Globus pallidus (tissue), 1 donor: ENCODE measurements at regions not wholly inside any gene's neighbourhood (a gene's known extent, or its start where the extent isn't known, plus 50 kb on each side); places are given as distances from the start of the nearest gene placed in this dataset.
"Not testable (repeated sequence)": the region's sequence is repeated elsewhere in the genome, so short reads cannot be mapped to it uniquely, and the experiment has no call there.

Experiments
- DNase-seq: peaks from one replicate; pipeline ENCODE4 v3.0.0-alpha.2; 2015; ENCODE audit warnings: low spot score

- no peak for DNase-seq
These were observed 54.4 kb upstream of the GRIP1 start for GRCh38 chr12:66733321-66733720.

GRCh38 chr12:66733839-66734238, 55.0 kb upstream of the GRIP1 start:
- DNase-seq: no peak

DNA sequence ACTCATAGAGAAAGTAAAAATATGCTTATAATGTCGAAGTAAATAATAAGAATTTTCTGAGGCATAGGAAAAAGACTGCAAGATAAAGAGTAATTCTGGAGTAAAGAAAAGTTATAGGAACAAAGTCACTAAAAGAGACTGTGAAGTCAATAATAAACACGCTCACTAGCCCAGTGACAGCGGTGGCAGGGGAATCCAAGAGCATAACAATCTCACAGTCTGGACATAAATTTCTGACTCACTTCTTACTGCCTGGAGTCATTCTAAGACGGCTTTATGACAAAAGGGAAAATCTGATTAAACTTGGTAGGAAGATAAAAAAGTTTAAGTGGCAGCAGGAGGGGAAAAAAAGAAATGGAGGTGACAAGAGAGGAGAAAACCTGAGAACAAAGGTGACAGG, 56.4 kb upstream of the GRIP1 start:
- DNase-seq: no peak

DNA sequence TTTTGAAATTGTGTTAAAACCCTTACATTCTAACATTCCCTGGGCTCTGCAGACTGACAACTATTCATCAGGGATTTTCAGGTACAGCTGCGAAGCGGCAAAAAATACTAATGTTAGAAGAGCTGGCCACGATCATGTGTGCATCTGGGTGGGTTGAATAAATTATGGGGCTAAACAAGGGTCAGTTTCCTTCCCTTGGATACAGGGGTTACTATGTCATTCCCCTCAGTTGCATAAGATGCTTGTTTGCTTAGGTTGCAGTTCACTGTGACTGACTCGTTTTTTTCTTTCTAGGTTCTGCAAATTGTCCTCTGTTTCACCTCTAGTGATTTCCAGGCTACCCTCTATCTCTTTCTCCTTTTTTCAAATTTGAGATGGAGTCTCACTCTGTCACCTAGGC, 58.1 kb upstream of the GRIP1 start:
- no peak for DNase-seq

DNA sequence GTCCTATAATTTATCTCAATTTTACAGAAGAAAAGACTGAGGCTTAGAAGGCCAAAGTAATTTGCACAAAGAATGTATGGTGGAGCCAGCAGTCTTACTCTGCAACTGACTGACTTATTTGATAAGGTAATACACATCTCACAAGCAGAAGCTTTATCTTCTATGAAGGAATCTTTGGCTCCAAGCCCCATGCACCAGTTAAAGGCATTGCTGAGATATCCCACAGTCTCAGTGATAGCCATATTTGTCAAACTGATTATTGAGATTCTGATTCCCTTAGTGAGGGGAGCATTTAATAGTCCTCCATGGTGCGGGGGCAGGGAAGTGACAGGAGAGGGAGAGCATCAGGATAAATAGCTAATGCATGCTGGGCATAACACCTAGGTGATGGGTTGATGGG, 60.4 kb upstream of the GRIP1 start:
- no peak for DNase-seq

DNA sequence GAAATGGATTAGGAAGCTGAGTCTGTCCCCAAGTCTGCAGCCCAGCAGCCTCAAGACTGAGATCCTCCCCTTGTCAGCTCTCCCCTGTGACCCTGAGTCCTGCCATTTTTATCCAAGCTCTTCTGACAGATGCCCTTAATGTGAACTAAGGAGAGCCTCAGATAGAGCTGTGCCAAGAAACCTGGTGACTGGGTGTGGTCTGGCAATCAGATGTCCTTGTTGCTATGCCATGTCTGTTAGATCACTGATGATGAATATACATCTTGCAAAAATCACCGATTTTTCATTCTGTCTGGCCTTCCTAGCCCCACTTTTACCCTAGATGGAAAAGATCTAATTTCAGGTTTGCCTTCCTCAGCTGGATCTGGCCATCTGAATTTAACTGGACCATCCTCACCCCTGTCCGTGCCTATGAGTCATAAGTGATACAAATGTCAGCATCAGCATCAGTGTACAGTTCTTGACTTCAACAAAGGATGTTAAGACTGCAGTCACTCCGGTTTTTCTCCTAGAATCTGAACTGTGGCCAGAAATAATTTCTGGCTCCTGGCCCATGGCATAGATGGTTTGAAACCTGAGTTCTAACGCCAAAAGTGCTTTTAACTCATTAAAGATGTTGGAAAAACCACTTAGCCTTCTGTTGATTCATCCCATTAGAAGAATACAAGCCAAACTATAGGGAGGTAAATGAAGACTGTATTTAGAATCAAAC, 61.2 kb upstream of the GRIP1 start:
- no peak for DNase-seq

GRCh38 chr12:66740732-66741131, 61.9 kb upstream of the GRIP1 start:
- no peak for DNase-seq

DNA sequence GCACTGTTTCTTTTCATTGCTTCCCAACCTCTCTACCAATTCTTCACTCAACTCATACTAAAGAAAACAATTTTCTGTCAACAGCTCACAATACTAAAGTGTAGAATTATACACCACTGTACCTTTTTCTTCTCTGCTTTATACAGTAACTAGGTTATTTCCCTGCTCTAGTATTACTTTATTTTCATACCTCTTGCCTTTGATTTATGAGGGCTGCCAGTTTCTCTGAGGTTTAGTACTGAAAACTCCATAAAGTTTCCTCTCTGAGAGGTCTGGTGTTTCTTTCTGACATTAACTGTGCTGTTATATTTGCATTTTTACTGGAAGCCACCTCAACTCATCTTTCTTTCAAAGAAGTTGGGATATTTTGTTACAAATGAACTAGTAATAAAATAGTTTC, 63.0 kb upstream of the GRIP1 start:
- DNase-seq: no peak

GRCh38 chr12:66742508-66743367, 63.9 kb upstream of the GRIP1 start:
- DNase-seq: no peak

DNA sequence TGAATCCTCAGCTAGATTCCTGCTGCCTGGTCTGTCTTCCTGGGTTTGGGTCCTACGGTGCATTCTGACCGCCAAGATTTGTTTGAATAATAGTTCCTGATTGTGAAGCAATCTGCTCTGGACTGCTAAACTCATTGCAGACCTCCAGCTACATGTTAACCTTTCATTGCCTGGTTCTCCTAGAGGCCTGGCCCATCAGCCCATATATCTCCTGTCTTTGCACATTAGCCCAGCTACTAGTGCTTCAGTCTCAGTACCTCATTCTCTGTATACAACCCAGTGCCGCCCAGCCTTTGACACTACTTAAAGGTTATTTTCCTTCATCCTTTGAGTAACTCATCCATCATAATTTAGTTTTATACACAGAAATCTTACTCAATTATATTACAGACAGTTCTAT, 65.6 kb upstream of the GRIP1 start:
- no peak for DNase-seq

DNA sequence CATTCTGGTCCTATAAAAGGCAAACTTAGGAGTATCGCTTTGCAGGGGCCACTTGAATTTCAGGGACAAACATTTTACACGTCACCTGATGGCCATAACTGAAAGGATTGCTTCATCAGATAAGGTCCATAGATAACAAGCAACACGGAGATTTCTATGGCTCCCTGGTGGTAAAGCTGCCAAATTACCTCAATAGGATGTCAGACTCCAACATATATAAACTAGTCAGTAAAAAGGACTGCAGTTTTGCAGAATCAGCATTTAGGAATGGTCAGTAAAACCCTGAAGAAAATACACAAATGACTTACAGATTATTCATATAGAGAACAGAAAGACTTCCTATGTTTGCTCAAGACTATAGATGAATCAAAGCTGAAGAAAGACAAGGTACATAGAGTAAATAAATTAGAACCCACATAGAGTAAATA, 66.1 kb upstream of the GRIP1 start:
- DNase-seq: no peak

DNA sequence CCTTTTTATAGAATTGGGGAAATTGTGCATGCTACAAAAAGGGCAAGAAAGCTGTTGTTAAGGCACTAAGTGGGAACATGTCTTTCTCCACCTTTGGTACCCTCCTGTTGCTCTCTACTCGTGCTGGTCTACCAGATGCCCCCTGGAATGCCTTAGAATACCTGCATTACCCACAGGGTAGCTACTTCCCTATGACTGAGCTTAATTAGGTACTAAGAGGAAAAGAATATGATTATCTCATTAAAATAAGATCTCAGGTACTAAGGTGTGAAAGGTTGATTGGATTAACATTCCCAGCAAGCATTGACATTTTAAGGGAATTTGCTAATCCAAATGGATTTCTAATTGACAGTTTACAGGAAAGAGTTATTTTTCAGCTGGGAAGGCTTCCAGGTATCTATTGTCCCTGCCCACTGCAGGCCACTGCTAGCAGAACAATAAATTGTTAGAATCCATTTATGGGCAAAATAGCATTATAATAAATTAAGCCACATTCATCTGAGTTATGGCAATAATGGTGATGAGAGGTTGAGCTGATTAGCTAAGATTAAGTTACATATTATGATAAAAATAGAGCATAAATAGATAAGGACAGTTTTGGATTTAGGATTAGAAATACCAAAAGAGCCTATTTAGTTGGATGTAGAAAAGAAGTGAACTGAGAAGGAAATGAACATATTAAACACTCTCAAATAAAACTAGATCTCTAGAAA, 67.8 kb upstream of the GRIP1 start:
- no peak for DNase-seq

DNA sequence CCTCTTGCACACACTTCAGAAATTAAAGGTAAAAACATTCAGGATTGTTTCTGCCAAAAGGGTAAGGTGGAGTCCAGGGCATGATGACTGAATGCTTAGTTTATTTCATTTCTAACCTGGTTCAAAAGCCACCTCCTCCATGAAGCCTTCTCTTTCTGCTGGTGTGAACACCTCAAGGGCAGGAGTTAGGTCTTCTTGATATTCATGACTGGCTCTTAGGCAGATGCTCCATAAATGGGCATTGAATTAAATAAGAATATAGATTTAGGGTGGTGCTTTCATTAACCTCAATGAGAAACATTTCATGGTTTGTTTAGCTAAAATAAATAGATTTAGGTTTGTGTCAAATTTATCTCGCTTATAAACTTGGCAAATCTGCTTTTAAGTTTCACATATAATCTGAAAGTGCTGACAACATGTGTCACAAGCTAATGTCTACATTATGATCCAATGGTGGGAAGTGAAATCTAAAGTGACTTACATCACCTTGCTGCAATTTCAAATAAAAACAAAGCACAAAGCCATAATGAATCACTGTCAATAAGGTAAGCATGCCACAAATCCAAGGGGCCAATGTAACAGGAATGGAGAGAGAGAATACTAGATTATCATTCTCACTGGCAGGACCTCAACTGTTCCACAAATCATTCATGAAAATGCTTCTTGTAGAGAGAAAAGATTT, 72.7 kb upstream of the GRIP1 start:
- no peak for DNase-seq

DNA sequence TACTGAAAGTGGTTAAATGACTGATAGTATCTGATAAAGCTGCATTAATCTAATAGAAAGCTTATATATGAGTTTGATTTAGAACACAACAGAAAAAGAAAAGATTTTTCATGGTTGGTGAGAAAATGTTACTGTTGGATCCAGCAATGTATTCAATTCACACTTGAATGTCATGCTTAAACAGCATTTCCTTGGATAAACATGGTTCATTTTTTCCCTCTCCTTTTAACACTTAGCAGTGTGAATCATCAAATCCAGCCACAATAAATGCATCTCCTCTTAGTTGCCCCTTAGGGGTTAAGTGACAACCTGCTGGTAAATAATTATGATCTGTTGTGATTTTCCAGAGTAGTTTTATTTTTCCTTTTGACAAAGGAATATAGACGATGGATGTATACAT, 74.9 kb upstream of the GRIP1 start:
- DNase-seq: no peak

- DNase-seq: no peak
These were observed 77.0 kb upstream of the GRIP1 start for GRCh38 chr12:66755727-66756395.

DNA sequence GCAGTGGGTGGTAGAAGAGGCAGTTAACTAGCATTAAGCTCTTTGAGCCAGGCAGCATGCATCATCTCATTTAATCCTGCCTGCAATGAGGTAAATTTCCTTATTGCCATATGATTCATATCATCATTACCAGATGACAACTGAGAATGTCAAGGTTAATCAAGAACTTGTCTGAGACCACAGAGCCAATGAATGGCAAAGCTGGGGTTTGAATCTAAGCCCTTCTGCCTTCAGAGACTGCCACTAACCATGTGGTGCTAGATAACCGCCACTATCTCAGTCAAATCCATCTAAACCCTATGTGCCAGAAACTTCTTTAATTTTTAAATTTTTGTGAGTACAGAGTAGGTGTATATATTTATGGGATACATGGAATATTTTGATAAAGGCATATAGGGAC, 77.8 kb upstream of the GRIP1 start:
- no peak for DNase-seq

- not testable (repeated sequence) for DNase-seq
These were observed 81.2 kb upstream of the GRIP1 start for GRCh38 chr12:66760122-66760521.

DNA sequence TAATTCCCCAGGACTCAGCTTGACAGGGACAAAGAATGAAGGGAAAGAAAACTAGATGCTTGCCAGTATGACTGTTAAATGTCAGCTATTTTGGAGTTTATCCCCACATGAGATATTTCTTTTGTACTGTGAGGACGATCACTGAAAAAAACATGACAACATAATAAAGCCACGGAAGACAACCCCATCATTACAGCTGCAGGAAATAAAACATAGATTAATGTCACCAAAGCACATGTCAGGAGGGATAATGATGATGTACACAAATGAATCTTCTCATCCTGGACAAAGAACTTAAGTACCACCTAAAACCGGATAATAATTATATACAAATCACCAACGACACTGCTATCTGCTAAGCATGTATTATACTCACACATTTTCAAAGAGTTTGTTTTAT, 84.6 kb upstream of the GRIP1 start:
- no peak for DNase-seq

- no peak for DNase-seq
These were observed 86.3 kb upstream of the GRIP1 start for GRCh38 chr12:66765204-66765603.

DNA sequence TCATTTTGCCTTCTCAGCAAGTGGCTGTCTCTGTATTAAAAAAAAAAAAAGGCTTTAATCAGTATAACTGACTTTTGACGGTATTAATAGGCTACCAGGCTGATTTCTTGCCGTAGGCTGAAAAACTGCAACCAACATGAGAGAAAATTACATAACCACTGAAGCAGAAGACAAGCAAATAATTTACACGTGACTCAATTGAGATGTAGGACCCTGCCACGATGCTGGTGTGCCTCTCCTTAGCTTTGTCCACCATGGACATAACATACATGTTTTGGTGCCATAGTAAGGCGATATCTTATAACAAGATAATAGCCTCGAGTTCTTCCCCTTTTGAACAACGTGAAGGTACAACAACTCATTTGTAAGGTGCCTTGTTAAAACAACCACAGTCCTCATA, 88.7 kb upstream of the GRIP1 start:
- DNase-seq: no peak

- DNase-seq: no peak
These were observed 89.4 kb upstream of the GRIP1 start for GRCh38 chr12:66768293-66768692.

GRCh38 chr12:66774929-66775328, 96.1 kb upstream of the GRIP1 start:
- DNase-seq: no peak
